Tibial nerve (tissue), 4 donors: ENCODE measurements at regions not wholly inside any gene's neighbourhood (a gene's known extent, or its start where the extent isn't known, plus 50 kb on each side); places are given as distances from the start of the nearest gene placed in this dataset.

Source experiments
- DNase-seq, 2 donors: peaks; one replicate each; pipeline ENCODE4 v3.0.0-alpha.2; 2019; ENCODE audit warnings: low spot score in 2 of 2
- H3K27ac ChIP-seq, 4 donors: fragments of 200-600 bp; sonication (generic) in 3 of 4; one replicate each; pipeline ENCODE4 v1.5.1; 2017 to 2019; ENCODE audit warnings: mild to moderate bottlenecking in 1 of 4
- H3K27me3 ChIP-seq, 2 donors: fragments of 200-600 bp; sonication (generic) in 1 of 2; one replicate each; pipeline versions ENCODE4 v1.5.1 to v1.6.0; 2017 to 2019
- H3K36me3 ChIP-seq, 3 donors: fragments of 200-600 bp; sonication (generic); one replicate each; pipeline ENCODE4 v1.5.1; 2018 to 2019
- H3K4me1 ChIP-seq, 4 donors: fragments of 200-600 bp; sonication (generic) in 3 of 4; one replicate each; pipeline ENCODE4 v1.5.1; 2017 to 2019
- H3K4me3 ChIP-seq, 4 donors: fragments of 200-600 bp; sonication (generic) in 3 of 4; one replicate each; pipeline ENCODE4 v1.5.1; 2017 to 2019; ENCODE audit warnings: mild to moderate bottlenecking in 1 of 4, moderate library complexity in 1 of 4
- H3K9me3 ChIP-seq, 4 donors: fragments of 200-600 bp; sonication (generic) in 3 of 4; one replicate each; pipeline ENCODE4 v1.5.1; 2017 to 2019
- EP300 ChIP-seq, 2 donors: sonication (generic); formaldehyde crosslinking; IDR thresholded peaks; one replicate each; pipeline ENCODE4 v1.6.1; 2017; ENCODE audit warnings: antibody characterized with exemption in 2 of 2, mild to moderate bottlenecking in 1 of 2
- POLR2A ChIP-seq, 2 donors: fragments of 450-650 bp; IDR thresholded peaks; one replicate each; pipeline ENCODE4 v1.6.1; 2017; ENCODE audit warnings: antibody characterized with exemption in 2 of 2, mild to moderate bottlenecking in 2 of 2, moderate library complexity in 2 of 2
- WGBS, 2 donors: methylation state at CpG; one replicate each; pipeline ENCODE4 v1.1.5; 2018; 5-methylcytosine and 5-hydroxymethylcytosine counted together
- TF ChIP-seq, protein P1 (sequence below), 5 experiments: fragments of 200-600 bp in 3 of 5; fragments of 450-650 bp in 2 of 5; sonication (generic) in 3 of 5; IDR thresholded peaks; one replicate each; pipeline ENCODE4 v1.5.1; 2016 to 2019; ENCODE audit warnings: antibody characterized with exemption in 5 of 5, mild to moderate bottlenecking in 3 of 5, moderate library complexity in 2 of 5

DNA sequence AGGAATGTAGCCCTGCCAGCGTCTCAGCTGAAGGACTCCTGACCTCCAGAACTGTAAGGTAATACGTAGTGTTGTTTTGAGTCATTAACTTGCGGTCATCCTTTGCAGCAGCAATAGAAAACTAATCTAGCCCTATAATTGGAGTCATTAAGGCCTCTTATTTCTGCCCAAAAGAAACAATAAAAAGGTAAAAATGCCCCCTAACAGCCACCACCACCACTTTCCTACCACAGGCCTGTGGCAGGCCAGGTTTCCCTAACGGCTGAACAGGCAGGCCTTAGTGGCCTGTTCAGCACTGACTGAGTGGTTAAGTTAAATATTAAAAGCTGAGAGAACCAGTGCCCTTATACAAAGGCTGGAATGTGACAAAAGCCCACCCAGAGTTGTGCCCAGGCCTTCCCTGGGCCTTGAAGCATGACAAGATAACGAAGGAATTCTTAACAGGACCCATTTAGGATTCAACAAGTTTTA is 286.5 kb upstream of the ERCC4 start:
- Histone ChIP-seq H3K27me3 (no peaks in the 10 kb centered on the region), H3K36me3 (no peaks in the 10 kb centered on the region), H3K27ac (no peak overlapping the region), H3K4me1 (no peaks in the 10 kb centered on the region), H3K9me3 (no peaks in the 10 kb centered on the region), H3K4me3 (no peak overlapping the region)
- no peak for TF ChIP-seq EP300 (IDR thresholded peaks at IDR 0.05)
- TF ChIP-seq POLR2A (IDR thresholded peaks at IDR 0.05), result no peak
- TF ChIP-seq, protein P1, sequence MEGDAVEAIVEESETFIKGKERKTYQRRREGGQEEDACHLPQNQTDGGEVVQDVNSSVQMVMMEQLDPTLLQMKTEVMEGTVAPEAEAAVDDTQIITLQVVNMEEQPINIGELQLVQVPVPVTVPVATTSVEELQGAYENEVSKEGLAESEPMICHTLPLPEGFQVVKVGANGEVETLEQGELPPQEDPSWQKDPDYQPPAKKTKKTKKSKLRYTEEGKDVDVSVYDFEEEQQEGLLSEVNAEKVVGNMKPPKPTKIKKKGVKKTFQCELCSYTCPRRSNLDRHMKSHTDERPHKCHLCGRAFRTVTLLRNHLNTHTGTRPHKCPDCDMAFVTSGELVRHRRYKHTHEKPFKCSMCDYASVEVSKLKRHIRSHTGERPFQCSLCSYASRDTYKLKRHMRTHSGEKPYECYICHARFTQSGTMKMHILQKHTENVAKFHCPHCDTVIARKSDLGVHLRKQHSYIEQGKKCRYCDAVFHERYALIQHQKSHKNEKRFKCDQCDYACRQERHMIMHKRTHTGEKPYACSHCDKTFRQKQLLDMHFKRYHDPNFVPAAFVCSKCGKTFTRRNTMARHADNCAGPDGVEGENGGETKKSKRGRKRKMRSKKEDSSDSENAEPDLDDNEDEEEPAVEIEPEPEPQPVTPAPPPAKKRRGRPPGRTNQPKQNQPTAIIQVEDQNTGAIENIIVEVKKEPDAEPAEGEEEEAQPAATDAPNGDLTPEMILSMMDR (IDR thresholded peaks at IDR 0.05), result no peak
- 37 to 54% methylated on average over 5 of the region's 5 CpGs for WGBS, 2 donors
- no peak for DNase-seq

DNA sequence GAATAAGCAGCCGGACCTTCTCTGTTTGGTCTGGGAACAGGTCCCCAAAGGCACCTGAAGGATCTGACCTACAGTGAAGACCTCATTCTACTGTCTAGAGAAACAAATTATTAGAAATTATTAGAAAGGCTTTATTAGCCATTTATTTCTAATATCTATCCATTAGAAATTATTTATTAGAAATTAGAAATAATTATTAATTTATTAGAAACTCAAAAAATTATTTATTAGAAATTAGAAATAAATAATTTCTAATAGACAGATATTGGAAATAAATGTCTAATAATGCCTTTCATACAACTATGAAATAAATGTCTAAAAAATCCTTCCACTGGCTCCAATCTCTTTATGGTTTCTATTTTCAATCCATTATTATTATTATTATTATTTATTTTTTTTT is 285.7 kb upstream of the ERCC4 start:
- Histone ChIP-seq H3K27ac (no peak overlapping the region), H3K36me3 (no peaks in the 10 kb centered on the region), H3K4me1 (no peaks in the 10 kb centered on the region), H3K9me3 (no peaks in the 10 kb centered on the region), H3K27me3 (no peaks in the 10 kb centered on the region), H3K4me3 (no peak overlapping the region)
- WGBS, 2 donors, result 94 to 96% methylated on average over 1 of the region's 1 CpG
- TF ChIP-seq EP300 (IDR thresholded peaks at IDR 0.05) (no peak), POLR2A (IDR thresholded peaks at IDR 0.05) (no peak)
- DNase-seq, result no peak

DNA sequence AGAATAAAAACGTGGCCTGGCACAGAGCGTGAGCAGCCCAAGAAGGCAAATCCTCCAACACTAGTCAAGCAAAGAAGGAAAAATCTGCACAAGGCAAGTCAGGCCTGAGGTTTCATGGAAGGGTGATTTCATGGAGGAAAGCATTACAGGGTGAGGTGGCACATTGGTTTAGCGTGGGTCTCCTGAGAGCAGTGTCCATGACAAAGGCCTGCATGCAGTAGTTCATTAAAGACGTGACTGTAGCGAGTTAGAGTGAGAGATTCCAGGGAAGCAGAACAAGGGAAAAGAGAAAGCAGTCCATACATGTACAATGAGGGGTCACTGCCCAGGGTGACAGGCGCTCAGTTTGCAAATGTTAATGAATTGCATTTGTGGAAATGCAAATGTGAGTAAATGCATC is 285.0 kb upstream of the ERCC4 start:
- TF ChIP-seq EP300 (IDR thresholded peaks at IDR 0.05), result no peak
- TF ChIP-seq, protein P1 (IDR thresholded peaks at IDR 0.05), result no peak
- TF ChIP-seq POLR2A (IDR thresholded peaks at IDR 0.05), result no peak
- H3K36me3 ChIP-seq, result no peaks in the 10 kb centered on the region
- DNase-seq, result no peak
- no peaks in the 10 kb centered on the region for H3K27me3 ChIP-seq
- H3K9me3 ChIP-seq, result no peaks in the 10 kb centered on the region
- H3K4me3 ChIP-seq, result no peak overlapping the region
- WGBS, 2 donors, result 91 to 95% methylated on average over 6 of the region's 6 CpGs
- H3K27ac ChIP-seq, result no peak overlapping the region
- H3K4me1 ChIP-seq, result no peaks in the 10 kb centered on the region

DNA sequence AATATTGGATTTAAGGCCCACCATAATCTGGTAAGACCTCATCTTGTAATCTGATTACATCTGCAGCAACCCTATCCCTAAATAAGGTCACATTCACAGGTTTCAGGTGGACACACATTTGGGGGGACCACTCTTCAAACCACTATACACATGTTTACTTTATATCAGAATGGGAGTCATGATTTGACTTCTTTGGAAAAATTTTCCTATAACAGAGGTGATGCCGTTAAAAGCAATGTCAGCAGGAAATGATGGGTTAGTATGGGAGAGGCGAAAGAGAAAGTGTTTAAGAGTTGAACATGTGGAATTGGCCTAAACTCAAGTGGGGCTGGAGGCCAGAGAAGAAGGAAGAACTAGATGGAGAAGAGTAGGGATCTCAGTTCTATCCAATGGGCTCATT is 281.7 kb upstream of the ERCC4 start:
- H3K4me3 ChIP-seq, result no peak overlapping the region
- DNase-seq, result no peak
- H3K27ac ChIP-seq, result no peak overlapping the region
- no peaks in the 10 kb centered on the region for H3K27me3 ChIP-seq
- TF ChIP-seq, protein P1 (IDR thresholded peaks at IDR 0.05), result no peak
- TF ChIP-seq POLR2A (IDR thresholded peaks at IDR 0.05) (no peak), EP300 (IDR thresholded peaks at IDR 0.05) (no peak)
- WGBS, 2 donors, result 93 to 99% methylated on average over 2 of the region's 2 CpGs
- no peaks in the 10 kb centered on the region for H3K4me1 ChIP-seq
- no peaks in the 10 kb centered on the region for H3K36me3 ChIP-seq
- H3K9me3 ChIP-seq, result peaks cover 0 to 2% (median 0%) of the 10 kb centered on the region in 4 donors

DNA sequence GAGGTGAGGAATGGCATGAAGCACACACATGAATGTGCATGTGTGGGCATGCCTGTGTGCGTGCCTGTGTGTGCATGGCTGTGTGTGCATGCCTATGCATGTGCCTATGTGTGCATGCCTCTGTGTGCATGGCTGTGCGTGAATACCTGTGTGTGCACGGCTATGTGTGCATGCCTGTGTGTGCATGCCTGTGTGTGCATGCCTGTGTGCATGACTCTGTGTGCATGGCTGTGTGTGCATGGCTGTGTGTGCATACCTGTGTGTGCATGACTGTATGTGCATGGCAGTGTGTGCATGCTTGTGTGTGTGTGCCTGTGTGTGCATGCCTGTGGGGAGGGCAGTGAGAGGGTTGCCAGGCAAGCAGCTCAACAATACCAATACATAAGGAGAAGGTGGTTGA is 276.5 kb upstream of the ERCC4 start:
- TF ChIP-seq EP300 (IDR thresholded peaks at IDR 0.05), result no peak
- TF ChIP-seq POLR2A (IDR thresholded peaks at IDR 0.05), result no peak
- TF ChIP-seq, protein P1 (IDR thresholded peaks at IDR 0.05), result no peak
- no peak overlapping the region for H3K4me3 ChIP-seq
- H3K4me1 ChIP-seq, result no peaks in the 10 kb centered on the region
- no peak overlapping the region for H3K27ac ChIP-seq
- H3K27me3 ChIP-seq, result no peaks in the 10 kb centered on the region
- H3K9me3 ChIP-seq, result peaks cover 0 to 2% (median 0%) of the 10 kb centered on the region in 4 donors
- WGBS, 2 donors, result 76 to 80% methylated on average over 3 of the region's 3 CpGs
- H3K36me3 ChIP-seq, result no peaks in the 10 kb centered on the region
- no peak for DNase-seq
